GM23248 (cell line): ENCODE measurements at regions not wholly inside any gene's neighbourhood (a gene's known extent, or its start where the extent isn't known, plus 50 kb on each side); places are given as distances from the start of the nearest gene placed in this dataset.

Experiments used
- DNase-seq: peaks from one replicate; pipeline ENCODE4 v3.0.0-alpha.2; 2015
- H2AFZ ChIP-seq: fragments of 200-600 bp; sonication (generic); 2 replicates; pipeline ENCODE4 v1.6.1; 2016; ENCODE audit warnings: antibody characterized with exemption
- H3F3A ChIP-seq: fragments of 200-600 bp; sonication (generic); 2 replicates; pipeline ENCODE4 v1.6.1; 2016; ENCODE audit warnings: mild to moderate bottlenecking, antibody characterized with exemption, mixed run types; ENCODE audit not compliant: insufficient read depth
- H3K27ac ChIP-seq: fragments of 200-600 bp; sonication (generic); 2 replicates; pipeline ENCODE4 v1.5.1; 2016; ENCODE audit warnings: mild to moderate bottlenecking
- H3K27me3 ChIP-seq: fragments of 200-600 bp; sonication (generic); replicated peaks from 2 replicates; pipeline ENCODE4 v1.6.1; 2016; ENCODE audit warnings: mild to moderate bottlenecking; ENCODE audit not compliant: insufficient read depth
- H3K36me3 ChIP-seq: fragments of 200-600 bp; sonication (generic); 2 replicates; pipeline ENCODE4 v1.6.1; 2016; ENCODE audit warnings: low read depth, mild to moderate bottlenecking
- H3K4me1 ChIP-seq: fragments of 200-600 bp; sonication (generic); 2 replicates; pipeline ENCODE4 v1.6.1; 2016; ENCODE audit warnings: mild to moderate bottlenecking; ENCODE audit not compliant: insufficient read depth
- H3K4me2 ChIP-seq: fragments of 200-600 bp; sonication (generic); one replicate; pipeline ENCODE4 v1.6.1; 2016; ENCODE audit warnings: mild to moderate bottlenecking; ENCODE audit not compliant: unreplicated experiment
- H3K4me3 ChIP-seq: fragments of 200-600 bp; sonication (generic); 2 replicates; pipeline ENCODE4 v1.5.1; 2016; ENCODE audit warnings: mild to moderate bottlenecking
- H3K79me2 ChIP-seq: fragments of 200-600 bp; sonication (generic); 2 replicates; pipeline ENCODE4 v1.6.1; 2016; ENCODE audit warnings: mild to moderate bottlenecking; ENCODE audit not compliant: insufficient read depth
- H3K9ac ChIP-seq: fragments of 200-600 bp; sonication (generic); 2 replicates; pipeline ENCODE4 v1.6.1; 2016; ENCODE audit warnings: mild to moderate bottlenecking
- H3K9me2 ChIP-seq: fragments of 200-600 bp; sonication (generic); 2 replicates; pipeline ENCODE4 v1.6.1; 2016; ENCODE audit warnings: mixed run types, mild to moderate bottlenecking, moderate library complexity; ENCODE audit not compliant: insufficient read depth
- H3K9me3 ChIP-seq: fragments of 200-600 bp; sonication (generic); one replicate; pipeline ENCODE4 v1.6.1; 2017; ENCODE audit warnings: low read depth
- H4K20me1 ChIP-seq: fragments of 200-600 bp; sonication (generic); 2 replicates; pipeline ENCODE4 v1.6.0; 2016; ENCODE audit not compliant: insufficient read depth
- EZH2 ChIP-seq: fragments of 200-600 bp; sonication (generic); IDR thresholded peaks from 2 replicates; pipeline ENCODE4 v1.6.1; 2018; ENCODE audit warnings: antibody characterized with exemption, mild to moderate bottlenecking; ENCODE audit not compliant: insufficient read depth, poor library complexity, severe bottlenecking
- EZH2phosphoT487 ChIP-seq: fragments of 200-600 bp; sonication (generic); IDR thresholded peaks from 2 replicates; pipeline ENCODE4 v1.6.1; 2018; ENCODE audit warnings: antibody characterized with exemption, moderate library complexity, mild to moderate bottlenecking, low read depth; ENCODE audit not compliant: insufficient read depth
- WGBS, 2 experiments: methylation state at CpG; one replicate each; pipeline ENCODE4 v1.1.6; 2015 to 2017; ENCODE audit warnings: low lambda C conversion rate in 2 of 2, low coverage in 1 of 2; ENCODE audit errors: missing lambda C conversion rate in 2 of 2; 5-methylcytosine and 5-hydroxymethylcytosine counted together
- in situ Hi-C: fragments of 300-500 bp; cut with MboI; formaldehyde crosslinking; loops from 2 replicates; pipeline ENCODE4 v1.15.0; 2020

- no peaks in the 10 kb centered on the region for H3K4me1 ChIP-seq
- no peak overlapping the region for H3K27ac ChIP-seq
- H2AFZ ChIP-seq: no peak overlapping the region
- WGBS, 2 experiments: 92 to 100% methylated on average over 1 of the region's 1 CpG
- H3K4me2 ChIP-seq: no peak overlapping the region
- no peaks in the 10 kb centered on the region for H3K9me3 ChIP-seq
- H3K27me3 ChIP-seq: no peaks in the 10 kb centered on the region
- no peaks in the 10 kb centered on the region for H4K20me1 ChIP-seq
- no peak for DNase-seq
- H3F3A ChIP-seq: no peaks in the 10 kb centered on the region
- no peak overlapping the region for H3K9ac ChIP-seq
- in situ Hi-C loops: no loop called here
- no peak overlapping the region for H3K4me3 ChIP-seq
- no peaks in the 10 kb centered on the region for H3K9me2 ChIP-seq
- no peaks in the 10 kb centered on the region for H3K79me2 ChIP-seq
- no peak for TF ChIP-seq EZH2phosphoT487
- TF ChIP-seq EZH2: no peak
- no peaks in the 10 kb centered on the region for H3K36me3 ChIP-seq
Measured at GRCh38 chr7:11946794-11947193, 114.8 kb upstream of the THSD7A start.

- H3F3A ChIP-seq: no peaks in the 10 kb centered on the region
- no peaks in the 10 kb centered on the region for H3K9me2 ChIP-seq
- H3K79me2 ChIP-seq: no peaks in the 10 kb centered on the region
- no peak overlapping the region for H3K9ac ChIP-seq
- H3K4me2 ChIP-seq: no peak overlapping the region
- H3K36me3 ChIP-seq: no peaks in the 10 kb centered on the region
- in situ Hi-C loops: no loop called here
- H3K27me3 ChIP-seq: no peaks in the 10 kb centered on the region
- TF ChIP-seq EZH2: no peak
- no peak for TF ChIP-seq EZH2phosphoT487
- no peaks in the 10 kb centered on the region for H3K9me3 ChIP-seq
- 33 to 40% methylated on average over 4 of the region's 4 CpGs for WGBS, 2 experiments
- H4K20me1 ChIP-seq: no peaks in the 10 kb centered on the region
- H3K27ac ChIP-seq: no peak overlapping the region
- H2AFZ ChIP-seq: no peak overlapping the region
- no peak for DNase-seq
- H3K4me1 ChIP-seq: no peaks in the 10 kb centered on the region
- H3K4me3 ChIP-seq: no peak overlapping the region
Measured at GRCh38 chr7:11950281-11950680, 118.3 kb upstream of the THSD7A start.

DNA sequence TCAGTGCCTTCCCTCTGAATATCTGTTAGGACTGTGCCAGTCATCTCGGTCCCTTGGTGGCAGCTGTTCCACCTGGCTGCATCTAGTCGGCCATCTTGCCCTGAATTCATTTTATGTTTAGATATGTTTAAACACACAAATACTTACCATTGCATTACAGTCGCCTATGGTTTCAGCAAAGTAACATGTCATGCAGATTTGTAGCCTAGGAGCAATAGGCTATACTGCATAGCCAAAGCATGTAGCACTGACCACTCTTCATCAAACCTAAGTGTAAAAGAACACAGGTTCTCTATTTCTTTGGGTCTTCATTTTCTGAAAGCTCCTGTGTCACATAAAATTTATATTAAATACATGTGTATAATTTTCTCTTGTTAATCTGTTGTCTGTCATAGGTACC, 118.9 kb upstream of the THSD7A start:
- no peak overlapping the region for H3K4me3 ChIP-seq
- DNase-seq: no peak
- no peaks in the 10 kb centered on the region for H3K36me3 ChIP-seq
- H4K20me1 ChIP-seq: no peaks in the 10 kb centered on the region
- H3K4me2 ChIP-seq: no peak overlapping the region
- no peak overlapping the region for H2AFZ ChIP-seq
- H3K4me1 ChIP-seq: no peaks in the 10 kb centered on the region
- no peak overlapping the region for H3K9ac ChIP-seq
- no peaks in the 10 kb centered on the region for H3F3A ChIP-seq
- TF ChIP-seq EZH2phosphoT487: no peak
- TF ChIP-seq EZH2: no peak
- WGBS, 2 experiments: 17 to 23% methylated on average over 3 of the region's 3 CpGs
- in situ Hi-C loops: no loop called here
- no peaks in the 10 kb centered on the region for H3K9me2 ChIP-seq
- H3K27me3 ChIP-seq: no peaks in the 10 kb centered on the region
- H3K79me2 ChIP-seq: no peaks in the 10 kb centered on the region
- H3K27ac ChIP-seq: no peak overlapping the region
- no peaks in the 10 kb centered on the region for H3K9me3 ChIP-seq

DNA sequence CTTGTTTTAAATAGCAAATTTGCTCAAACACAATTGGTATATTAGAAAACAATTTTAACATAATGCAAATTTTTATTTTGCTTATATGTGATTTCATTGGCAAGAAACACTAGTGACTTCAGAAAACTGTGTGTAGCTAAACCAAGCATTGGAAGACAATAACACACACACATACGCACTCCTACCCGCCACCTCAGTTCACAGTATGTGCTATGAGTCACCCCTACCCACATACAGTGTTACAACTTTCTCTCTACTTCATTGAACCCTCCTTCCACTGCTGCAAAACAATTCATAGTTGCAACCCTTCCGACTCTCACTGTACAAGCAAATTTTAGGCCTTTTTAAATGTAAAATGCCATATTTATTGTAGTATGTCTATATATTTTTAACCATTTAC, 119.9 kb upstream of the THSD7A start:
- no peak overlapping the region for H3K27ac ChIP-seq
- WGBS, 2 experiments: 31 to 41% methylated on average over 3 of the region's 3 CpGs
- TF ChIP-seq EZH2 (no peak), EZH2phosphoT487 (no peak)
- DNase-seq: no peak
- no peaks in the 10 kb centered on the region for H3K9me2 ChIP-seq
- H3K9ac ChIP-seq: no peak overlapping the region
- H3F3A ChIP-seq: no peaks in the 10 kb centered on the region
- in situ Hi-C loops: no loop called here
- H3K4me1 ChIP-seq: no peaks in the 10 kb centered on the region
- H4K20me1 ChIP-seq: no peaks in the 10 kb centered on the region
- no peaks in the 10 kb centered on the region for H3K79me2 ChIP-seq
- H3K27me3 ChIP-seq: no peaks in the 10 kb centered on the region
- H2AFZ ChIP-seq: no peak overlapping the region
- no peak overlapping the region for H3K4me2 ChIP-seq
- H3K36me3 ChIP-seq: no peaks in the 10 kb centered on the region
- no peak overlapping the region for H3K4me3 ChIP-seq
- H3K9me3 ChIP-seq: no peaks in the 10 kb centered on the region

GRCh38 chr7:11952972-11953371, 121.0 kb upstream of the THSD7A start:
- Histone ChIP-seq H3K9me2 (no peaks in the 10 kb centered on the region), H3K27me3 (no peaks in the 10 kb centered on the region), H3K4me1 (no peaks in the 10 kb centered on the region), H3K27ac (no peak overlapping the region), H2AFZ (no peak overlapping the region), H3F3A (no peaks in the 10 kb centered on the region), H3K9ac (no peak overlapping the region), H3K4me2 (no peak overlapping the region), H3K4me3 (no peak overlapping the region), H3K79me2 (no peaks in the 10 kb centered on the region), H3K36me3 (no peaks in the 10 kb centered on the region), H3K9me3 (no peaks in the 10 kb centered on the region), H4K20me1 (no peaks in the 10 kb centered on the region)
- no peak for DNase-seq
- in situ Hi-C loops: no loop called here
- TF ChIP-seq EZH2 (no peak), EZH2phosphoT487 (no peak)
- 9 to 12% methylated on average over 2 of the region's 2 CpGs for WGBS, 2 experiments
